ENCODE measurements at regions not wholly inside any gene's neighbourhood (a gene's known extent, or its start where the extent isn't known, plus 50 kb on each side); places are given as distances from the start of the nearest gene placed in this dataset.

DNA sequence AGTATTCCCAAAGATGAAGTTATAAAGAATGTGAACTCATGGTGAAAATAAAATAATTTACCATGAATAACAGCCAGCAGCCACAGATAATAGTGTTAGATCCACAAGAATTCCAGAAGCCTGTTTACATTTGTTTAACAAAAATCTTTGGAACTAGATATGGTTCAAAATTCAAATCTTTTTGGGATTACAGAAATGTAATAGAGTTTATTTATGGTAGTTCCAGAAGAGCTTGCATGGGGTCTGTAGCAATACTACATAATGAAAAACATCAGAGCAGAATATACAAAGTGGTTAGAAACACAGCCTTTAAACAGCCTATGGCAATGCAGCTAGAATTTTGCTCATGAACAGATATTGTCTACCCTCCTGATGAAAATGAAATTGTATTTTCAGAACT is 179.1 kb downstream of the RDH14 start:
- TF ChIP-seq POLR2A (IDR thresholded peaks at IDR 0.05; ENCODE audit: low read depth, low read length) (no peak), POLR2AphosphoS5 (IDR thresholded peaks at IDR 0.05; ENCODE audit: low read depth, low read length) (no peak), TAF1 (IDR thresholded peaks at IDR 0.05; ENCODE audit: borderline replicate concordance, low read depth, low read length) (no peak)
